CD4-positive, alpha-beta memory T cell (primary cell): ENCODE measurements at regions not wholly inside any gene's neighbourhood (a gene's known extent, or its start where the extent isn't known, plus 50 kb on each side); places are given as distances from the start of the nearest gene placed in this dataset.

Source experiments
- CTCF ChIA-PET: fragments of 350-600 bp; sonication (Branson Sonifier 250); formaldehyde crosslinking; loops from one replicate; lab custom pipeline; 2021; ENCODE audit warnings: inconsistent platforms; ENCODE audit not compliant: partially characterized antibody; lab: Charles Lee
- POLR2A ChIA-PET: fragments of 350-600 bp; sonication (Branson Sonifier 250); formaldehyde crosslinking; loops from one replicate; lab custom pipeline; 2021; ENCODE audit not compliant: partially characterized antibody; lab: Charles Lee
- DNase-seq, 5 donors: peaks; one replicate each; pipeline versions ENCODE4 v3.0.0 to v3.0.0-alpha.2; 2020 to 2022; ENCODE audit warnings: mixed read lengths in 1 of 5
- H3K27ac ChIP-seq: one replicate; pipeline ENCODE4 v1.7.0; 2013; ENCODE audit warnings: low read depth, low read length
- H3K27me3 ChIP-seq: 2 replicates; pipeline ENCODE4 v1.7.0; 2013; ENCODE audit warnings: mild to moderate bottlenecking, low read length, moderate library complexity; ENCODE audit not compliant: insufficient read depth
- H3K36me3 ChIP-seq: 2 replicates; pipeline ENCODE4 v1.7.0; 2013; ENCODE audit warnings: mild to moderate bottlenecking, low read length, moderate library complexity; ENCODE audit not compliant: insufficient read depth
- H3K4me1 ChIP-seq: 2 replicates; pipeline ENCODE4 v1.7.0; 2013; ENCODE audit warnings: mild to moderate bottlenecking, low read length, moderate library complexity; ENCODE audit not compliant: insufficient read depth
- H3K4me3 ChIP-seq, 2 donors: one replicate each; pipeline ENCODE4 v1.7.0; 2013; ENCODE audit warnings: low read length in 2 of 2, mild to moderate bottlenecking in 1 of 2
- H3K9me3 ChIP-seq, 2 donors: one replicate each; pipeline ENCODE4 v1.7.0; 2013; ENCODE audit warnings: low read length in 2 of 2, control low read depth in 1 of 2; ENCODE audit not compliant: control insufficient read depth in 1 of 2
- H3K27ac Mint-ChIP-seq, 7 donors: one replicate each; pipeline ENCODE4 v1.8.0; 2020 to 2021; ENCODE audit warnings: mixed read lengths in 7 of 7, mild to moderate bottlenecking in 6 of 7, inconsistent platforms in 3 of 7, moderate library complexity in 3 of 7
- H3K27me3 Mint-ChIP-seq, 2 donors: one replicate each; pipeline ENCODE4 v1.8.0; 2020 to 2021; ENCODE audit warnings: mixed read lengths in 2 of 2
- H3K36me3 Mint-ChIP-seq, 2 donors: one replicate each; pipeline ENCODE4 v1.8.0; 2020 to 2021; ENCODE audit warnings: mixed read lengths in 2 of 2, inconsistent platforms in 1 of 2, mild to moderate bottlenecking in 1 of 2
- H3K4me1 Mint-ChIP-seq, 4 donors: one replicate each; pipeline ENCODE4 v1.8.0; 2020 to 2021; ENCODE audit warnings: mixed read lengths in 4 of 4, mild to moderate bottlenecking in 1 of 4
- H3K4me3 Mint-ChIP-seq, 8 donors: one replicate each; pipeline ENCODE4 v1.8.0; 2020 to 2021; ENCODE audit warnings: mixed read lengths in 8 of 8, mild to moderate bottlenecking in 7 of 8, moderate library complexity in 6 of 8, inconsistent platforms in 3 of 8
- H3K9me3 Mint-ChIP-seq, 8 donors: one replicate each; pipeline ENCODE4 v1.8.0; 2020 to 2021; ENCODE audit warnings: mixed read lengths in 8 of 8, mild to moderate bottlenecking in 5 of 8, inconsistent platforms in 3 of 8, moderate library complexity in 1 of 8
- intact Hi-C: fragments of 100-400 bp; cut with micrococcal nuclease; formaldehyde crosslinking; loops from one replicate; pipeline ENCODE4 v1.15.1; 2023

GRCh38 chr4:177974461-177974860 is 532.2 kb upstream of the AGA start:
- H3K9me3 ChIP-seq, result no peaks in the 10 kb centered on the region
- H3K4me3 Mint-ChIP-seq, result no peak overlapping the region
- no peak overlapping the region for H3K27ac Mint-ChIP-seq
- intact Hi-C loops, result no loop called here
- no peaks in the 10 kb centered on the region for H3K27me3 ChIP-seq
- H3K27ac ChIP-seq, result no peak overlapping the region
- no peaks in the 10 kb centered on the region for H3K36me3 Mint-ChIP-seq
- CTCF ChIA-PET, result no interaction called here
- POLR2A ChIA-PET, result no interaction called here
- no peaks in the 10 kb centered on the region for H3K4me1 Mint-ChIP-seq
- no peaks in the 10 kb centered on the region for H3K36me3 ChIP-seq
- H3K9me3 Mint-ChIP-seq, result peaks cover 0 to 3% (median 0%) of the 10 kb centered on the region in 8 donors
- DNase-seq, result no peak
- H3K4me3 ChIP-seq, result no peak overlapping the region
- no peaks in the 10 kb centered on the region for H3K4me1 ChIP-seq
- no peaks in the 10 kb centered on the region for H3K27me3 Mint-ChIP-seq

GRCh38 chr4:177975315-177975987 is 533.2 kb upstream of the AGA start:
- Mint-ChIP-seq H3K4me3 (no peak overlapping the region), H3K27ac (no peak overlapping the region), H3K4me1 (no peaks in the 10 kb centered on the region), H3K9me3 (peaks cover 0 to 2% (median 0%) of the 10 kb centered on the region in 8 donors), H3K36me3 (no peaks in the 10 kb centered on the region), H3K27me3 (no peaks in the 10 kb centered on the region)
- Histone ChIP-seq H3K36me3 (no peaks in the 10 kb centered on the region), H3K27ac (no peak overlapping the region), H3K27me3 (no peaks in the 10 kb centered on the region), H3K9me3 (no peaks in the 10 kb centered on the region), H3K4me3 (no peak overlapping the region), H3K4me1 (no peaks in the 10 kb centered on the region)
- ChIA-PET POLR2A (no interaction called here), CTCF (no interaction called here)
- DNase-seq, result no peak
- intact Hi-C loops, result no loop called here

GRCh38 chr4:177986236-177986635 is 544.0 kb upstream of the AGA start:
- intact Hi-C loops, result no loop called here
- POLR2A ChIA-PET, result no interaction called here

GRCh38 chr4:177987896-177988295 is 545.7 kb upstream of the AGA start:
- Mint-ChIP-seq H3K27me3 (no peaks in the 10 kb centered on the region), H3K4me3 (no peak overlapping the region), H3K9me3 (no peaks in the 10 kb centered on the region), H3K27ac (no peak overlapping the region), H3K4me1 (no peaks in the 10 kb centered on the region), H3K36me3 (no peaks in the 10 kb centered on the region)
- H3K4me1 ChIP-seq, result no peaks in the 10 kb centered on the region
- no peaks in the 10 kb centered on the region for H3K36me3 ChIP-seq
- H3K9me3 ChIP-seq, result no peaks in the 10 kb centered on the region
- POLR2A ChIA-PET, result no interaction called here
- no peaks in the 10 kb centered on the region for H3K27me3 ChIP-seq
- intact Hi-C loops, result no loop called here
- CTCF ChIA-PET, result no interaction called here
- DNase-seq, result no peak
- H3K4me3 ChIP-seq, result no peak overlapping the region
- no peak overlapping the region for H3K27ac ChIP-seq

More at GRCh38 chr4:177986236-177986635, 544.0 kb upstream of the AGA start:
- CTCF ChIA-PET, result no interaction called here
- Histone ChIP-seq H3K4me1 (no peaks in the 10 kb centered on the region), H3K36me3 (no peaks in the 10 kb centered on the region), H3K27ac (no peak overlapping the region), H3K9me3 (no peaks in the 10 kb centered on the region), H3K4me3 (no peak overlapping the region), H3K27me3 (no peaks in the 10 kb centered on the region)
- Mint-ChIP-seq H3K27ac (no peak overlapping the region), H3K9me3 (no peaks in the 10 kb centered on the region), H3K36me3 (no peaks in the 10 kb centered on the region), H3K4me1 (no peaks in the 10 kb centered on the region), H3K4me3 (no peak overlapping the region), H3K27me3 (no peaks in the 10 kb centered on the region)
- no peak for DNase-seq

GRCh38 chr4:177989503-177990201 is 547.4 kb upstream of the AGA start:
- ChIA-PET CTCF (no interaction called here), POLR2A (no interaction called here)
- no peaks in the 10 kb centered on the region for H3K27me3 Mint-ChIP-seq

GRCh38 chr4:178003098-178003657 is 560.9 kb upstream of the AGA start:
- CTCF ChIA-PET, result no interaction called here
- Mint-ChIP-seq H3K27ac (no peak overlapping the region), H3K4me1 (no peaks in the 10 kb centered on the region), H3K9me3 (peaks cover 0 to 5% (median 0%) of the 10 kb centered on the region in 8 donors), H3K36me3 (no peaks in the 10 kb centered on the region), H3K4me3 (no peak overlapping the region), H3K27me3 (no peaks in the 10 kb centered on the region)
- Histone ChIP-seq H3K27me3 (no peaks in the 10 kb centered on the region), H3K9me3 (no peaks in the 10 kb centered on the region), H3K36me3 (no peaks in the 10 kb centered on the region), H3K4me1 (no peaks in the 10 kb centered on the region), H3K27ac (no peak overlapping the region), H3K4me3 (no peak overlapping the region)
- POLR2A ChIA-PET, result no interaction called here
- no peak for DNase-seq
- intact Hi-C loops, result no loop called here

More at GRCh38 chr4:177989503-177990201, 547.4 kb upstream of the AGA start:
- H3K27ac Mint-ChIP-seq, result no peak overlapping the region
- no peak for DNase-seq
- no peaks in the 10 kb centered on the region for H3K27me3 ChIP-seq
- H3K4me1 Mint-ChIP-seq, result no peaks in the 10 kb centered on the region
- no peak overlapping the region for H3K27ac ChIP-seq
- no peaks in the 10 kb centered on the region for H3K9me3 Mint-ChIP-seq
- intact Hi-C loops, result no loop called here
- H3K4me1 ChIP-seq, result no peaks in the 10 kb centered on the region
- H3K9me3 ChIP-seq, result no peaks in the 10 kb centered on the region
- H3K36me3 Mint-ChIP-seq, result no peaks in the 10 kb centered on the region
- no peak overlapping the region for H3K4me3 Mint-ChIP-seq
- H3K4me3 ChIP-seq, result no peak overlapping the region
- no peaks in the 10 kb centered on the region for H3K36me3 ChIP-seq

- POLR2A ChIA-PET, result no interaction called here
Measured at GRCh38 chr4:178010596-178010995, 568.4 kb upstream of the AGA start.

More at GRCh38 chr4:178010596-178010995, 568.4 kb upstream of the AGA start:
- H3K27ac ChIP-seq, result no peak overlapping the region
- H3K4me3 ChIP-seq, result no peak overlapping the region
- intact Hi-C loops, result no loop called here
- H3K4me1 Mint-ChIP-seq, result no peaks in the 10 kb centered on the region
- H3K27me3 Mint-ChIP-seq, result no peaks in the 10 kb centered on the region
- H3K27me3 ChIP-seq, result no peaks in the 10 kb centered on the region
- no peak overlapping the region for H3K27ac Mint-ChIP-seq
- peaks cover 0 to 4% (median 0%) of the 10 kb centered on the region in 8 donors for H3K9me3 Mint-ChIP-seq
- no peaks in the 10 kb centered on the region for H3K36me3 Mint-ChIP-seq
- CTCF ChIA-PET, result no interaction called here
- no peak overlapping the region for H3K4me3 Mint-ChIP-seq
- H3K9me3 ChIP-seq, result no peaks in the 10 kb centered on the region
- H3K36me3 ChIP-seq, result no peaks in the 10 kb centered on the region
- no peak for DNase-seq
- H3K4me1 ChIP-seq, result no peaks in the 10 kb centered on the region
